Eye (tissue), 1 donor: ENCODE measurements at regions not wholly inside any gene's neighbourhood (a gene's known extent, or its start where the extent isn't known, plus 50 kb on each side); places are given as distances from the start of the nearest gene placed in this dataset.

Source experiments
- DNase-seq: peaks from one replicate; pipeline ENCODE4 v3.0.0-alpha.2; 2015

DNA sequence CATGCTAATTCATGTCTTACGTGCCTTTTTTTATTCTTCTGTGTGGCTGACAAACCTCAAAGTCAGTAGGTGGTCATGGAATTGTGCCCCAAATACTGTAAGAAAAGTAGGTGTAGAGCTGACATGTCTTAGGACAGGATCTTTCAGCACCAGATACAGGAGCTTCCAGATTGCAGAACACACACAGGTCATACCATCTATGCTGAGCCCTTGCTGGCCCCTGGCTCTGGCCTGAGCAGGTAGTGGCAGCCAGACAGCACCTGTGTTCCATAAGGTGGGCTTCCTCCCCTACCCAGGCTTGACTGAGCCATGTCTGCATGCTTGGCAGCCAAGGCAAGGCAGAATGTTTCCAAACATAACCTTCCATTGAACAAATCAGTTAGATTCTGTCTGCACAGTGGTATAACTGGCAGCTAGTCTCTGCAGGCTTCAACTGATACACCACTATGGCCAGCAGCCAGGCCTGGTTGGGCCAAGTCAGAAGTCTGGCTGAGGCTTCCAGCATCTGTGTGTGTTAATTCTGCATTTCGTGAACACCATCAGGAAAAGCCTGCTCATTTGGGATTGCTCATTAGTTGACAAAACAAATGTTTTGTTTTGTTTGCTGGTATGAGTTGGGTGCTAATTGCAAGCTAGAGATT, 366.5 kb downstream of the FOXA2 start:
- no peak for DNase-seq

DNA sequence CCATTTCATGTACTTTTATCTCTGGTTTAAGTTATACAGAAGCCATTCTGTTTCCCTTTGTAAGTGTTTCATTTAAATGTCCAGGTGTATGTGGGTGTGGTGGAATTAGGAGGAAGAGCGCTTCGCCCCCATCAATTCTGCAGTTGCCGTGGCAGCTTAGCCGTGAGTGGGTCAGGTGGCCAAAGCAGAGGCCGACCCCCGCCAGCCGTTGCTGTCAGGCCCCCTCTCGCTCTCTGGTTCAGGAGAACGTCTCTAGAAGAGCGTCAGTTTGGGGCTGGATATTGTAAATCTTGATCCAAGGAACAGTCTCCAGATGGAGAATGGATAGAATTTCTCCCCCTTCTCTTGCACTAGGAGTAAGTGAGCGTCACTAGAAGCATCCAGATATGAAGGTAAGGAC, 367.4 kb downstream of the FOXA2 start:
- no peak for DNase-seq

DNA sequence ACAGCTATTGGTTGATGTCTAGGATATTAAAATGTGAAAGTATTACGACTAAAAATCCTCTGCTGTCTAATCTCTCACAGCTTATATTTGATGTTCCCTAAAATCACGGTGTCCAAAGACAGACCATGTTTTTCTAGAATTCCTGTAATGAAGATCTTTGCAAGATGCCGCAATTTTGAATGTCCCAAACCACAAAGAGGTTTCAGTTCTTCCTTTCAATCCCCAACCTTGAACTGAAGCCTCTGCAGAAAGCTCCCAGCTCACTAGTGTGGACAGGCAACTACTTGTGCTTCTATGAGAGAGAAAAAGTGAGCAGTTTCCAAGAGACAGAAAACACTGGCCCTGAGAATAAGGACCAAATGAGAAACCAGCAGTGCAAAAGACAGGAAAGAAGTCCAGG, 370.1 kb downstream of the FOXA2 start:
- DNase-seq, result no peak

DNA sequence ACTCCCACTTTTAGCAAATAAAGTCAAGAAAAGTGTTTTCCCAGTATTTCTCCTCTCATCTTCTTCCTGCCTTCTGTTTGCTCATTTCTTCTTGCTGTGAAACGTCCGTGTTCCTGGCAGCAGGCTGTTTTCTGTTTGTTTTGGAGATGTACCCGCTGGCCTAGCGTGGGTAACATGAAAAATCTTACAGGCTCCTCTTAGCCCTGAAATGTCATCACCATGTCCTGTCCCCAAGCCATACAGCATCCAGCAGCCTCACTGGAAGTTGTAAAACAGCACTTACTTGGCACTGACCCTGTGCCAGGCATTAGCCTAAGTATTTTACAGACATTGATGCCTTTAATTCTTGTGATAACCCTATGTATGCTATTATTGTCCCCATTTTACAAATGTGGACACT, 371.1 kb downstream of the FOXA2 start:
- no peak for DNase-seq

DNA sequence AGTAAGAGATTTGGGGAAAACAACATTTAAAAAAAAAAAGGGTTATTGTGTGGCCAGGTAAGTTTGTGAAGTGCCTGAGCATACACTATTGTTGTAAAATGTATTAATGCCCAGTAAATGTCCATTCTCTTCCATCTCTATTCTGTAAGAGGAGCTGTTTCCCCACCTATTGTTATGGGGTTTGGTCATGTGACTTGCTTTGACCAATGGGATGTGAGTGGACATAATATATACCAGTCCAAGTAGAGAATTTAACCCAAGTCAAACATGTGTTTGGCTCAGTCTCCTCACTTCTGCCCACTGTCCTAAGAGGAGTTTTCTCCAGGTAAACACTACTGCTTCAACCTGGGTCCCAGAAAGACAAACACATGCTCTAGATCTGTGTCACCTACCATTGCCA, 377.1 kb downstream of the FOXA2 start:
- DNase-seq, result no peak

DNA sequence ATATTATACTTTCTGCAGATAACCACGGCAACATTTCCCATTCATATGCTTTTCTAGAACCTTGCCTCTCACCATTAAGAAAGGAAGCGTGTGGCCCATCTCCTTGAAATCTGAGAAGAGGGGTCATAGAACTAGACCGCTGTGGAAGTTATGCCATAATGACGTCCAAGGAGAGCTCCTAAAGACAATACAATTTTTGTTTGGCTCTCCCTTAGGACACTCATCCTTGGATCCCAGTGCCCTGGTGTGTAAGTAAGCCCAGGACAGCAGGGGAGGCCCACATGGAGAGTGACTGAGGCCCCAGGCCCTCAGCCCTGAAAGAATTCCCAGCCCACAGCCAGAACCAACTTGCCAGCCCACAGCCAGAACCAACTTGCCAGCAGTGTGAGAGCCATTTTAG, 379.6 kb downstream of the FOXA2 start:
- DNase-seq, result no peak

DNA sequence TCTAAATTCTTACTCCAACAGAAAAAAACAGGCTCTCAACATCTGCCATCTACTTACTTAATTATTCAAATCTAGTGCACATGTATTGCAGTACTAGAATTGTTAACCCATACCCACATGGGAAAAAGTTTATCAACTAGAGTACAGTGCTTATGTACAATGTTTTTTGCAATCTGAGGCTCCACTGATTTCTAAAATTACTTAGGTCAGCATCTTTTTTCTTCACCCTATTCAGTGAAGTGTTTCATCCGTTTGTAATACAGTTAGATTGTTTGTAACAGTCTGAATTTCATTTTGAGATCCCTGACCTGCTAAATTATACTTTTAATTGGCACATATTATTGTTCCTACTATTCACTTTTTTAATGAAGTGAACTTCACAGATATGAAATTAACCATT, 402.2 kb downstream of the FOXA2 start:
- no peak for DNase-seq

DNA sequence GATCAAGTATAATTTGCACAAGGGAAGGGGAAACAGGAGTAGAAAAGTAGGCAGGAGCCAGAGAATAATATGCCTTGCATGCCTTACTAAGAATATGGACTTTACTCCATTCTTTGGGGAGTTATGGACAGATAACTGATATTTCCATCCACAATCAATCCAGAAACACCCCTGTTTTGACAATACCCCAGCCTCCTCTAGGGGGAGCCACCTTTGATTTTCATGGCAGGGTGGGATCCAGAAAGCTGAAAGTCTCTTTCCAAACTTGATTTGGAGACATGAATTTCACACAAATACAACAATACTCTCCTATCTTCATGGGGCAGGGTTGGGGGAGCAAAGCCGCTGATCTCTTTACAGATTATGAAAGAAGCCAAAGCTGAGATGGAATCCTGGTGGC, 404.1 kb downstream of the FOXA2 start:
- no peak for DNase-seq

DNA sequence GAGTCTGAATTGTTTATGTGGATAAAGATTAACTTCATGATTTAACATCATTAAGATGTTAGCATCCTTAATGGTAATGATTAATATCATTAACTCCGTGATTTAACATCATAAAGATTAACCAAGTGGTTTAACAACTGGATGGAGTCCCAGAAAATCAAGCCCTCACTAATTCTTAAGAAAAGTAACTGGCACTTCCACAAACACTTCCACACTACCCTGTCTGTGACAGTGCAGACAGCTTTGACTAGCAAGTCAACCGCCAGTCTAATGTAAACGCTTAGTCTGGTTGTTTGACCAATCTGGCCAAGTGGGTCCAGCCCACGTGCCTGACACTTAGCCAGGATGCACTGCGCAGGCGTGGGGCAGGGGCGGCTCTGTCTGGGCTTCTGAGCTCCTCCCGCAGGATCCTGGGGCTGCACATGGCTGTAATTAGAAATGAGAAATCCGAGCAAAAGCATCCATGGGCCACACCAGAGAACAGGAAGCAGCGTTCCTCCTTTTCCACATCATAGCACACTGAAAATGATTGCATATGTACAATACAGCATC, 424.2 kb downstream of the FOXA2 start:
- DNase-seq, result peak; percentile 54

DNA sequence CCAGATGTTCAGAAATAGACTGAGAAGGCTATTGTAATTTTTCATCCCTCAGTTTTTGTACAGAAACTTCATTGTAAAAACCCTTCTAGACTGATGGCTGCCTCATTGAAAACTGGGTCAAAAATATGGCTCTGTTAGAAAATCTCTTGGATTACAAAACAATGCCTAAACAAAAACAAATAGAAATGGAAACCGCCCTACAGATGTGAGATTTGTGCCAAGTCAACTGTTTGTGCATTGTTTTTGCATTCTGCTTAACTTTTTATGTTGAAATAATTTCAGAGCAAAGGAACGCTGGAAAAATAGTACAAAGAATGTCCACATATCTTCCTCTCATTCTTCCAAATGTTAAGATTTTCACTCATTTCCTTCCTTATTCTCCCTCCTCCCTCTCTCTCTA, 425.1 kb downstream of the FOXA2 start:
- DNase-seq, result peak; percentile 24

DNA sequence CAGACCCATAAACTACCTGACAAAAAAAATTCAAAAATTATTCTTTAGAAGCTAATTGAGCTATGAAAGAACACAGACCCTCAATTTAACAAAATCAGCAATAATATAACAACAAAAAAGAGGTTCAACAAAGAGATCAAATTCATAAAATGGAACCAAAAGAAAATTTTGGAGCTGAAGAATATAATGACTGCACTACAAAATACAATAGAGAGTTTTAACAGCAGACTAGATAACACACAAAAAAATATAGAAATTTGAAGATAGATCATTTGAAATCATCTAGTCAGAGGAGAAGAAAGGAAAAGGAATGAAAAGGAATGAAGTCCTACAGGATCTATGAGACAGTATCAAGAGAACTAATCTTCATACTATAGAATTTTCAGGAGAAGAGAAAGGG, 422.1 kb downstream of the PAX1 start:
- no peak for DNase-seq

DNA sequence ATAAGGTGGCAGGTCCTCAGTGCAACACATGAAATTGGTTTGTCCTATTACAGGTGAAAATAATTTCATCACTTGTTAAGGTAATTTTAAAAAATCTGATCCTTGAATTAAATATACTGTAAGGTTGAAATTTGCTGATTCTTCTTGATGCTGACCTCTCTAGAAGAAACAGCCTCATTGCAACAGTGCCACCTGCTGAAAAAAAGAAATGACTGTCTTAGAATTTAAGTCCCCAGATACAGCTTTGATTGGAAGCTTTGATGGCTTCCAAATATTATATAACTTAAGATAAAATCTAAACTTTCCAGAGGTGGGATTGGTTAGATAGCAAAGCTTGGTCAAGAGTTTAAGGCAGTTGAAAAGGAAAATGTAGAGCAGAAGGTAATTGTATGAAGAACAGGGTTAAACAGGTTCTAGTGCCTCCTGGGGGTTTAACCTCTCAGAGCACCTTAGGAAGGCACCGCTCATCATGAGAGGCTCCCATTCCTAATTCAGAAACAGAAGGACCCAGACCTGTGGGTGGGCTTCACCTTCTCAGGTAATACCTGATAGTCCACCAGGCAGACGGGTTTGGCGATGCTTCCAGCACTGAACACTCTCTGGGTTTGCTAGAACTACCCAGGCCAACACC, 401.0 kb downstream of the PAX1 start:
- peak; percentile 70 for DNase-seq

DNA sequence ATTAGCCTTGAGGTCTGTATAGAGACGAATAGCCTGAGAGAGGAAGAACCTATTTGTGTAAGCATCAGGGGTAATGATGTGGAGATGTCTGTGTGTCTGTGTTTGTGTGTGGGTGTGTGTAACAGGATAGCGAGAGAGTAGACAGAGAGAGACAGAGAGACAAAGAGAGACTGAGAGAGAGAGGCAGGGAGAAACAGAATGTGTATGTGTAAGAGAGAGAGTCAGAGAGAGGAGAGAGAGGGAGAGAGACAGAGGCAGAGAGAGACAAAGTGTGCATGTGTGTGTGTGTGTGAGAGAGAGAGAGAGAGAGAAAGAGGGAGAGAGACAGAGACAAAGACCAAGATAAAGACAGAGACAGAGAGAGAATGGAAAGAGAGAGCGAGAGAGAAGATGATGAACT, 396.1 kb downstream of the PAX1 start:
- DNase-seq, result no peak

DNA sequence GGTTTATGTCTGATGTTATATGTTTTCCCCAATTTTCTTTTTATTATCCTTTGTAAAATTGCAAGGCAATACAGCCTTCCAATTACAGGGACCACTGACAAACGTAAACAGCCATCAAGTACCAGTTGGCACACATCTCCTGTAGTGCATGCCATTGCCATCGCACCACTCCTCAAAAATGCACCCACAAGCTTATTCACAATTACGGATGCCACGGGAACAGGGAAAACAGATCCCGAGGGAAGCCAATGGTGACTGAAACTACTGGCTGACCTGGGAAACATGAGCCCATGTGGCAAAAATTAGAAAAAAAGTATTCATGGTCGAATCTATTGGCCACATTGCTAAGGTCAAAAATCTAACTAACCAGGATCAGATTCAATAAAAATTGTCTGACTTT, 395.2 kb downstream of the PAX1 start:
- no peak for DNase-seq

DNA sequence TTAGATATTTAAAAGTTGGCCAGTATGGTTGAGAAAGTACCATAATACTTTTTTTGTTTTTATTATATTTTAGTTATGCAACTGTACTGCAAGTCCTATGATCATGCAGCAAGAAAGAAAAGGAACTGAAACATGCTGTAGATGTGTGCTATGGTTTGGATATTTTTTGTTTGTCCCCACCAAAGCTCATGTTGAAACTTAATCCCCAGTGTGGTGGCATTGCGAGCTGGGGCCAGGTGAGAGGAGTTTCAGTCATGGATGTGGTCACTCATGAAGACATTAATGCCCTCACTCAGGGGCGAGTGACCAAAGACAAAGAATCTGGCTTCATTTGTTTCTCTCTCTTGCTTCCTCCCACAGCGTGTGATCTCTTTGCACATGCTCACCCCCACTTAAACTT, 393.9 kb downstream of the PAX1 start:
- DNase-seq, result no peak

DNA sequence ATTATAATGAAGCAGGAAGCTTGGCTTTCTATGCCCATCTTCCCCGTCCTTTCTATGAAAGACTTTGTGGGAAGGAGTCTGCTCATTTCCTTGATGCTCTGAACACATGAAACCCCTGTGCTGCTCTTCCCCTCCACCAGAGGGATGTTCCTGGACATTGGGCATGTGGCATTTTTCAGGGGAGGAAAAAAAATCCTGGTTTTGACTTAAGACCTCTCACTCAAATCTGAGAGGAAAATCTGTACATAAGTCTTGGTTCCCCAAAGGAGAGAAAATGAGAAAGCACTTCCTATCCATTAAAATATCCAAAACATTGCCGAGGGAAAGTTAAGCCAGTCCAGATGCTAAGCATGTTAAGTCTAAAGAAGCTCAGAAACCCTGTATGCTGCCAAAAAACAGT, 393.0 kb downstream of the PAX1 start:
- DNase-seq, result no peak

DNA sequence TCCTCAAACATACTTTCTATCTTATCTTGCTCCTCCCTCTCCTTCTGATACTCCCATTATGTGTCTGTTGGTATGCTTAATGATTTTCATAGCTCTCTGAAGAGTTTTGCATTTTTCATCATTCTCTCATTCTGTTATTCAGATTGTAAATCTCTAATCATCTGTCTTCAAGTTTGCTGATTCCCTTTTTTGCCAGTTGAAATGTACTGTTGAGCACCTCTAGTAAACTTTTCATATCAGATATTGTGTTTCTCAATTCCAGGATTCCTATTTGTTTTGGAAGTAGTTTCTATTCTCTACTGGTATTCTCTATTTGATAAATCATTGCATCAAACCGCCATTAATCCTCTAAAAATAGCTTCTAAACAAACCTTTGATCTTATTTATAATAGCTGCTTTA, 387.7 kb downstream of the PAX1 start:
- DNase-seq, result no peak

DNA sequence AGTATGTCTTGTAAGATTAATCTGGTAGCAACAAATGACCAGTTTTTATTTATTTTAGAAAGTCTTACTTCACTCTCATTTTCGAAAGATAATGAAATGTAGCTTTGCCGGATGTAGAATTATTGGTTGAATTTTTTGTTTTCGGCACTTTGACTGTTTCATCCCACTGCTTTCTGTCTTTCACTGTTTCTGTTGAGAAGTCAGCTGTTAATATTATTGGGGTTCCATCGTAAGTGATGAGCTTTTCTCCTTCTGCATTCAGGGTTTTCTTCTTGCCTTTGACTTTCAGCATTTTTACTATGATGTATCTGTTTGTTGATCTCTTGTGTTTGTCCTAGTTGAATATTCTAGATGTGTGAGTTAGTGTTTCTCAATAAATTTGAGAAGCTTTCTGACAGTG, 383.4 kb downstream of the PAX1 start:
- DNase-seq, result no peak

DNA sequence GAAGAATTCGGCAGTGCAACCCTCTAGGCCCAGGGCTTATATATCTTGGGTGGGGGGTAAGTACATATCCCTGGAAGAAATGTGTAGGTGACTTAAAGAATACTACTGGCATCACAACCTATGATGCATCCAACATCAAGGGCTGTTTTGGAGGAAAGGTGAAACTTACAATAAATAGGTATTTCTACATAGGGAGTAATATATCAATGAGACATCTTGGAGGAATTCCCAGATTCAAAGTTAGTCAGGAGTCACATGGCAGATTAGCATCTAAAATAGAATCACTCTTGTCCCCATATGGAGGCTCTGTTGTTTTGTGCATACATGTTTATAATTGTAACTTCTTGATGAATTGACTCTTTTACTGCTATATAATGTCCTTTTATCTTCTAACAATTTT, 375.5 kb downstream of the PAX1 start:
- DNase-seq, result no peak

DNA sequence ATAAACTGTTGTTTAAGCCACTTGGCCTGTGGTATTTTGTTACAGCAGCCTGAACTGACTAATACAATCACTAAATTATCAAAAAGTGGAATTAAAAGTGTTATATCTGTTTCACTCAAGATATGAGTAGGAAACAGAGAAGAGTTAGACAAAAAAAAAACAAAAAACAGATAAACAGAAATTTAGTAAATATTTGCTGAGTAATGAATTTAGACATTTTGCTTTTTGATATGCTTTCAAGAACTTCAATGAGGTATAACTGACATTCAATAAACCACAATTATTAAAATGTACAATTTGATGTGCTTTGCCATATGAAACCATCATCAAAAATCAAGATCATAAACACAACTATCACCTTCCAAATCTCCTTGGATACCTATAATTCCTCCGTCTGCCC, 369.2 kb downstream of the PAX1 start:
- no peak for DNase-seq

DNA sequence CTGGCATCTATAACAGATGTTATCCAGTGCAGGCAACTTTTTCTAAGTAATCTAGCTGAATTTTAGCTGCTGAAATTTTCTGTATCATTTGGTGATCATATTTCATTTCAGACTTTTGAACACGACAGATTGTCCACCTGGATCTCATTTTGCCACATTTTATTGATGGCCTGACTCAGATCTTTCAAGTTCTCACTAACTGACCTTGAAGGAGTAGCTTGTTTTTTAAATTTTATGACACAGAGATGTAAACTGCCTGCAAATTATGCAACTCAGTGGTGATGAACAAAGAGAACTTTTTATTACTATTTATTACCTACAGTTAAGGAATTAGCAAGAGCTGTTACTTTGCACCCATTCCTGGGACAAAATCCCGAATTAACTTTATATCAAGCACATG, 366.4 kb downstream of the PAX1 start:
- no peak for DNase-seq

DNA sequence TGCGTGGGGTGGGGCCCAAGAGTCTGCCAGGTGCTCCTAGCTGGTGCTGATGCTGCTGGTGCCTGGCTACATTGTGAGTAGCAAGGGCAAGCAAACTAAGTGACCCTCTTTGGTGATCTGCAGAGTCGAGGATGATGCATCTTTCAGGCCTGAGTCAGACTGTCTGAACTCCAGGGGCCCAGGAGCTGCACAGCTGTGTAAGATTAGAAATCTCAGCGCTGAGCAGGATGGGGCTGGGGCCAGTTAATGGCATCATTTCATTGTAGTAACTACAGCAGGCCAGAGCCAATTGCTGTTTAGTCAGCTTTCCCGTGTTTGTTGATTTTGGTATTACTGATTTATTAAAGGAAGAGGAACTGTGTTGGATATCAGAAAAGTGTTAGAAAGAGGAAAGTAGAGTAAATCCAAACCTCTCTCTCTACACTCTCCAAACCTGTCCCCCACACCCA, 365.2 kb downstream of the PAX1 start:
- DNase-seq, result peak; percentile 60

DNA sequence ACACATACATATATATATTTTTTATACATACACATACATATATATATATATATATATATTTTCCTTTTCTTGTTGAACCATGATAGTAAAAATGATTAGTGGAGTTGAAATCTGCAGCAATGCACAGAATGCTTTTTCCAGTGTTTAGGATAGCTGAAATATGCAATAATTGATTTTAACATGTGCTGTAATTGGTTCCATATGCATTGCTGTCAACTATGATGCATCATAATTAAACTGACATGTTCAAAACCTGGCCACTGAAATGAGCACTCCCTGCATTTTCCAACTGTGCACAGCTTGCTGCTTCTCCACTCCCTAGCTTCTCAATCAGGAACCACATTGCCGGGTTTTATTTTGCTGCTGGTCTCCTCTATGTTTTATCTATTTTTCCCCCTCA, 358.3 kb downstream of the PAX1 start:
- DNase-seq, result peak; percentile 74

DNA sequence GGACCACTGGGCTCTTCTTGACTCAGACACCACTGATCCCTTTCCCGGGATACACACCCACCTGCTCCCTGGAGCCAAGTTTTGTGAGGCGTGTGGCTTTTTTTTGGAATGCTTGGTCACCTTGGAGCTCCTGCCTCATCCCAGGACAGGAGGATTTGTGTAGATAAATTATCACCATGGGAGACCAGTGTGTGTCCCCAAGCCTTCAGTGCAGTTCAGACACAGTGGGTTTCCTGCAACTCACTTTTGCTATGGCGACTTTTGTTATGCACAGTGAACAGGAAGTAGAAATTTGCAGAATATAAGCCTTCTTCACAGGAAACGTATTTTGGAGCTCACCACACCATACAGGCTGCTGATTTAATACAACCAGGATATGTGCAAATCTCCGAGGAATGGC, 357.4 kb downstream of the PAX1 start:
- no peak for DNase-seq

DNA sequence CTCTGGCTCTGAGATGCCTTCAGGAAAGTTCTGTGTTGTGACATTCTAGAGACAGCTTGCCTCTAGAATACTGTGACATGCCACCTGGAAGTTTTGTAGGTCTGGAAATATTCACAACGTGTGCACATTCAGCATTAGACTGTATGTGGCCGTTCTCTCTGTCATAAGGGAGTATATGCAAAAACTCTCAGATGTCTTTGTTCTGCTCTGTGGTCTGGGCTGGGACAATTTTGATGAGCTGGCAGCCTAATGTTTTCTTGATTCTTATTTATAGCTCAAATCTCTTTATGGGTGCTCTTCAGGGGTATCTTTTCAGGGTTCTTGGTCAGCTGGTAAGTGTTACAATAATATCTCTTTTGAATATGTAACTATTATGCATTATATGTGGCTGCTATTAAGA, 355.1 kb downstream of the PAX1 start:
- DNase-seq, result no peak
